GM23338 (cell line): ENCODE measurements at regions not wholly inside any gene's neighbourhood (a gene's known extent, or its start where the extent isn't known, plus 50 kb on each side); places are given as distances from the start of the nearest gene placed in this dataset.

ENCODE experiments used
- ATAC-seq: fragments of 200-7000 bp; cut with Tn5 transposase; 3 replicates; pipeline ENCODE4 v1.9.1; 2020
- DNase-seq: peaks from one replicate; pipeline ENCODE4 v3.0.0-alpha.2; 2015; ENCODE audit warnings: low spot score
- H2AFZ ChIP-seq: fragments of 200-600 bp; sonication (generic); 2 replicates; pipeline ENCODE4 v1.8.0; 2016; ENCODE audit warnings: antibody characterized with exemption, mild to moderate bottlenecking, moderate library complexity
- H3F3A ChIP-seq: fragments of 200-600 bp; sonication (generic); replicated peaks from 2 replicates; pipeline ENCODE4 v1.8.0; 2017; ENCODE audit warnings: antibody characterized with exemption, mixed run types, low read depth
- H3K27ac ChIP-seq: fragments of 200-600 bp; sonication (generic); 2 replicates; pipeline ENCODE4 v1.6.1; 2016; ENCODE audit warnings: low read depth
- H3K27me3 ChIP-seq: fragments of 200-600 bp; sonication (generic); 2 replicates; pipeline ENCODE4 v1.8.0; 2016; ENCODE audit warnings: mild to moderate bottlenecking, mixed run types, moderate library complexity; ENCODE audit not compliant: insufficient read depth
- H3K36me3 ChIP-seq: fragments of 200-600 bp; sonication (generic); 2 replicates; pipeline ENCODE4 v1.8.0; 2016; ENCODE audit warnings: mild to moderate bottlenecking; ENCODE audit not compliant: insufficient read depth
- H3K4me1 ChIP-seq: fragments of 200-600 bp; sonication (generic); 2 replicates; pipeline ENCODE4 v1.8.0; 2016; ENCODE audit warnings: mild to moderate bottlenecking, moderate library complexity; ENCODE audit not compliant: insufficient read depth
- H3K4me2 ChIP-seq: fragments of 200-600 bp; sonication (generic); 2 replicates; pipeline ENCODE4 v1.7.1; 2017; ENCODE audit warnings: mixed run types
- H3K4me3 ChIP-seq: fragments of 200-600 bp; sonication (generic); 2 replicates; pipeline ENCODE4 v1.6.1; 2016; ENCODE audit warnings: mixed run types
- H3K79me2 ChIP-seq: fragments of 200-600 bp; sonication (generic); replicated peaks from 2 replicates; pipeline ENCODE4 v1.8.0; 2017; ENCODE audit warnings: mild to moderate bottlenecking; ENCODE audit not compliant: insufficient read depth
- H3K9me2 ChIP-seq: fragments of 200-600 bp; sonication (generic); 2 replicates; pipeline ENCODE4 v1.8.0; 2017; ENCODE audit not compliant: insufficient read depth
- H4K20me1 ChIP-seq: fragments of 200-600 bp; sonication (generic); replicated peaks from 2 replicates; pipeline ENCODE4 v1.8.0; 2017; ENCODE audit warnings: mild to moderate bottlenecking; ENCODE audit not compliant: insufficient read depth
- H3K27ac Mint-ChIP-seq: 2 replicates; pipeline ENCODE4 v1.8.0; 2020; ENCODE audit warnings: inconsistent platforms, mild to moderate bottlenecking, moderate library complexity, mixed read lengths
- H3K27me3 Mint-ChIP-seq: 3 replicates; pipeline ENCODE4 v1.8.0; 2022; ENCODE audit warnings: low read depth, mild to moderate bottlenecking, moderate library complexity, mixed read lengths, inconsistent platforms; ENCODE audit not compliant: insufficient read depth, poor library complexity
- H3K36me3 Mint-ChIP-seq: 3 replicates; pipeline ENCODE4 v1.8.0; 2021; ENCODE audit warnings: low read depth, mild to moderate bottlenecking, inconsistent platforms, moderate library complexity, mixed read lengths
- H3K4me1 Mint-ChIP-seq: 3 replicates; pipeline ENCODE4 v1.8.0; 2020; ENCODE audit warnings: mild to moderate bottlenecking, inconsistent platforms, mixed read lengths
- H3K4me3 Mint-ChIP-seq: 3 replicates; pipeline ENCODE4 v1.8.0; 2021; ENCODE audit warnings: moderate library complexity, mild to moderate bottlenecking, inconsistent platforms, mixed read lengths
- H3K9me3 Mint-ChIP-seq: 3 replicates; pipeline ENCODE4 v1.8.0; 2020; ENCODE audit warnings: moderate library complexity, mild to moderate bottlenecking, inconsistent platforms, mixed read lengths
- CREB1 ChIP-seq: fragments of 250-450 bp; sonication (Bioruptor Pico); IDR thresholded peaks from 2 replicates; pipeline ENCODE4 v1.5.0; 2020; ENCODE audit warnings: low read depth, mild to moderate bottlenecking, moderate library complexity
- CTCF ChIP-seq, 2 experiments: fragments of 200-600 bp in 1 of 2; sonication (generic) in 1 of 2; conservative IDR thresholded peaks; 2 replicates each; pipeline versions ENCODE4 v1.5.1 to v1.6.1; 2016 to 2017; ENCODE audit warnings: antibody characterized with exemption in 2 of 2, low read depth in 2 of 2, mild to moderate bottlenecking in 2 of 2, moderate library complexity in 1 of 2
- ETS1 ChIP-seq: IDR thresholded peaks from 2 replicates; pipeline ENCODE4 v1.6.1; 2016; ENCODE audit warnings: antibody characterized with exemption
- EZH2 ChIP-seq: fragments of 200-600 bp; sonication (generic); IDR thresholded peaks from one replicate; pipeline ENCODE4 v1.8.0; 2017; ENCODE audit warnings: antibody characterized with exemption, mild to moderate bottlenecking, low read depth; ENCODE audit not compliant: unreplicated experiment
- EZH2phosphoT487 ChIP-seq: fragments of 200-600 bp; sonication (generic); IDR thresholded peaks from one replicate; pipeline ENCODE4 v1.8.1; 2018; ENCODE audit warnings: antibody characterized with exemption; ENCODE audit not compliant: unreplicated experiment
- JUNB ChIP-seq: IDR thresholded peaks from one replicate; pipeline ENCODE4 v1.6.1; 2016; ENCODE audit warnings: antibody characterized with exemption; ENCODE audit not compliant: unreplicated experiment
- NANOG ChIP-seq: IDR thresholded peaks from 2 replicates; pipeline ENCODE4 v1.6.1; 2016; ENCODE audit warnings: antibody characterized with exemption, borderline replicate concordance
- POLR2AphosphoS5 ChIP-seq: IDR thresholded peaks from 2 replicates; pipeline ENCODE4 v1.6.1; 2016; ENCODE audit warnings: antibody characterized with exemption, low read depth
- REST ChIP-seq: IDR thresholded peaks from one replicate; pipeline ENCODE4 v1.6.1; 2018; ENCODE audit warnings: antibody characterized with exemption; ENCODE audit not compliant: unreplicated experiment
- STAT1 ChIP-seq: IDR thresholded peaks from one replicate; pipeline ENCODE4 v1.6.1; 2016; ENCODE audit warnings: antibody characterized with exemption; ENCODE audit not compliant: unreplicated experiment
- ZNF114 ChIP-seq: fragments of 250-450 bp; sonication (Bioruptor Pico); IDR thresholded peaks from 2 replicates; pipeline ENCODE4 v1.5.0; 2020; ENCODE audit warnings: mild to moderate bottlenecking, moderate library complexity
- ZNF331 ChIP-seq: fragments of 250-450 bp; sonication (Bioruptor Pico); IDR thresholded peaks from 2 replicates; pipeline ENCODE4 v1.5.0; 2020; ENCODE audit warnings: low read depth, mild to moderate bottlenecking, moderate library complexity
- ZNF462 ChIP-seq: fragments of 250-450 bp; sonication (Bioruptor Pico); IDR thresholded peaks from 2 replicates; pipeline ENCODE4 v1.5.0; 2020; ENCODE audit warnings: mild to moderate bottlenecking, moderate library complexity

GRCh38 chrX:149152941-149153340 lies 352.2 kb downstream of the IDS start:
- Mint-ChIP-seq H3K9me3 (no peaks in the 10 kb centered on the region), H3K27me3 (peaks cover 1% of the 10 kb centered on the region), H3K27ac (no peak overlapping the region), H3K4me1 (no peaks in the 10 kb centered on the region), H3K36me3 (no peaks in the 10 kb centered on the region), H3K4me3 (no peak overlapping the region)
- H4K20me1 ChIP-seq, result no peaks in the 10 kb centered on the region
- H3K27me3 ChIP-seq, result no peaks in the 10 kb centered on the region
- no peak overlapping the region for H3K4me2 ChIP-seq
- ATAC-seq, result no peak
- H3K36me3 ChIP-seq, result no peaks in the 10 kb centered on the region
- TF ChIP-seq EZH2, result no peak
- TF ChIP-seq REST, result no peak
- TF ChIP-seq NANOG, result no peak
- no peak for TF ChIP-seq ZNF462 (CRISPR knock-in tag)
- TF ChIP-seq JUNB, result no peak
- no peak for TF ChIP-seq EZH2phosphoT487
- TF ChIP-seq POLR2AphosphoS5, result no peak
- no peak for TF ChIP-seq CREB1
- no peak for TF ChIP-seq ZNF331 (CRISPR knock-in tag)
- TF ChIP-seq ZNF114 (CRISPR knock-in tag), result no peak
- TF ChIP-seq CTCF (conservative IDR thresholded peaks at IDR 0.05; ENCODE audit: low read depth in 2 of 2), result no peak
- no peak for TF ChIP-seq STAT1
- TF ChIP-seq ETS1, result no peak
- H3K9me2 ChIP-seq, result no peaks in the 10 kb centered on the region
- H3K79me2 ChIP-seq, result no peaks in the 10 kb centered on the region
- no peak for DNase-seq
- no peaks in the 10 kb centered on the region for H3F3A ChIP-seq
- H2AFZ ChIP-seq, result no peak overlapping the region
- H3K4me3 ChIP-seq, result no peak overlapping the region
- no peaks in the 10 kb centered on the region for H3K4me1 ChIP-seq
- no peak overlapping the region for H3K27ac ChIP-seq
